ENCODE measurements at regions not wholly inside any gene's neighbourhood (a gene's known extent, or its start where the extent isn't known, plus 50 kb on each side); places are given as distances from the start of the nearest gene placed in this dataset.

DNA sequence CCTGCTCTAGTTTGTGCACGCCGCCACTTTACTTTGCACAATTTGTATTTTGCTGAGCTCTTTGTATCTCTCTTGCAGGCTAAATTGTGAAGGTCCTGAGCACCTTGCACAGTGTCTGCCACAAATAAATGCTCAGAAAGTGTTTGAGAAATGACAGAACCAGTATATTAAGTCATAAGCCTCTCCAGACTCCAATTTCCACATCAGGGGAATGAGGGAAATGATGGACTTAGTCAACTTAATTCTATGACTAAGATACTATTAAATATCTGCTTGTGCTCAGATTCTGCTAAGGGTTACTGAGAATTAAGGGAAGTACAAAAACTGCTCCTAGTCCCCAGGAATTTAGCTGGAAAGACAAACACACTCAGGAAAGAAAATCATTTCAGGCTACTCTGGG is 239.1 kb upstream of the SLC14A2 start:
- TF ChIP-seq CTCF (IDR thresholded peaks at IDR 0.05; ENCODE audit: borderline replicate concordance): no peak
- H3K4me1 ChIP-seq: no peaks in the 10 kb centered on the region
- intact Hi-C loops (cut with micrococcal nuclease): no loop called here

DNA sequence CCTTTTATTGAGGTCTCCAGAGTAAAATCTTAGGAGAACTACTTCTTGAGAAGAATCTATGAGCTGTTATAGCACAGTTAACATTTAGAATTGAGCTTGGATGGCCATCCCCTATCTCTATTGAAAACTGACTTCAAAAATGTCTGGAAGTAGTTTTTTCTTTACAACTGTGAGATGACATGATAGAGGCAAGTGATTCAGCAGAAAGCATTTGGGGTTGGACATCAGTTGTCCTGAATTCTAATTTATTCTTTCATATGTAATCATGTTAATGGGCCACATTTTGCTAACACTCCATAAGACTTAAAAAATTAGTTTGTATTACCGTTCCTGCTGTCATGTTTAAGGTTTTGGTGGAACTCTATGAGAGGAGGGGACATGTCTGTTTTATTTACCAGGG is 237.0 kb upstream of the SLC14A2 start:
- Histone ChIP-seq H3K4me3 (no peak overlapping the region), H3K4me1 (no peaks in the 10 kb centered on the region), H3K9me3 (replicated peaks) (no peaks in the 10 kb centered on the region), H3K27ac (replicated peaks) (no peak overlapping the region), H3K27me3 (ENCODE audit: low read depth) (peaks cover 61% of the 10 kb centered on the region), H3K36me3 (no peaks in the 10 kb centered on the region)
- intact Hi-C loops (cut with micrococcal nuclease): no loop called here
- no peak for TF ChIP-seq CTCF (IDR thresholded peaks at IDR 0.05; ENCODE audit: borderline replicate concordance)
- no peak for DNase-seq

More for the DNA sequence above, 239.1 kb upstream of the SLC14A2 start:
- peaks cover 47% of the 10 kb centered on the region for H3K27me3 ChIP-seq (ENCODE audit: low read depth)
- no peaks in the 10 kb centered on the region for H3K36me3 ChIP-seq
- DNase-seq: no peak
- H3K4me3 ChIP-seq: no peak overlapping the region
- no peak overlapping the region for H3K27ac ChIP-seq (replicated peaks)
- no peaks in the 10 kb centered on the region for H3K9me3 ChIP-seq (replicated peaks)

DNA sequence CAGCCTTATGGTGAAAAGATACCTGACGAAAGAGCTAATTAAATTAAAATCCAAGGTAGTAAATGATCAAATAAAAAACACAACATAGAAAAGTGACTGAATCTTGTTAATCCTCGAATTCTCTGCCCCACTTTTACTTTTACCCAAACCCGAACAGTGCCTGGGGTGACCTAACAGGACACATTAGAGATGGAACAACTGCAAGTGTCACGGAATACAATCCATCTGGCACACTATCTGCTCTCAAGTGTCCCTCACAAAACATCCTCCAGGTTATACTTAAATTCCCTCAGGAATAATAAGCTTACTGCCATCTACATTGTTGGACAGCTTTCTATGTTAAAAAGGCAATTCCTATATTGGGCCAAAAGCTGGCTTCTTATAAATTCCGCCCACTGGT is 236.3 kb upstream of the SLC14A2 start:
- intact Hi-C loops (cut with micrococcal nuclease): no loop called here
- H3K36me3 ChIP-seq: no peaks in the 10 kb centered on the region
- H3K4me3 ChIP-seq: no peak overlapping the region
- no peak overlapping the region for H3K27ac ChIP-seq (replicated peaks)
- DNase-seq: no peak
- TF ChIP-seq CTCF (IDR thresholded peaks at IDR 0.05; ENCODE audit: borderline replicate concordance): no peak
- H3K27me3 ChIP-seq (ENCODE audit: low read depth): peaks cover 68% of the 10 kb centered on the region
- H3K9me3 ChIP-seq (replicated peaks): no peaks in the 10 kb centered on the region
- no peaks in the 10 kb centered on the region for H3K4me1 ChIP-seq

GRCh38 chr18:45379903-45380302 is 235.4 kb upstream of the SLC14A2 start:
- no peaks in the 10 kb centered on the region for H3K36me3 ChIP-seq
- H3K27ac ChIP-seq (replicated peaks): no peak overlapping the region
- no peak overlapping the region for H3K4me3 ChIP-seq
- intact Hi-C loops (cut with micrococcal nuclease): no loop called here
- no peaks in the 10 kb centered on the region for H3K4me1 ChIP-seq
- no peak for DNase-seq
- no peak for TF ChIP-seq CTCF (IDR thresholded peaks at IDR 0.05; ENCODE audit: borderline replicate concordance)
- H3K27me3 ChIP-seq (ENCODE audit: low read depth): peaks cover 67% of the 10 kb centered on the region
- H3K9me3 ChIP-seq (replicated peaks): no peaks in the 10 kb centered on the region

DNA sequence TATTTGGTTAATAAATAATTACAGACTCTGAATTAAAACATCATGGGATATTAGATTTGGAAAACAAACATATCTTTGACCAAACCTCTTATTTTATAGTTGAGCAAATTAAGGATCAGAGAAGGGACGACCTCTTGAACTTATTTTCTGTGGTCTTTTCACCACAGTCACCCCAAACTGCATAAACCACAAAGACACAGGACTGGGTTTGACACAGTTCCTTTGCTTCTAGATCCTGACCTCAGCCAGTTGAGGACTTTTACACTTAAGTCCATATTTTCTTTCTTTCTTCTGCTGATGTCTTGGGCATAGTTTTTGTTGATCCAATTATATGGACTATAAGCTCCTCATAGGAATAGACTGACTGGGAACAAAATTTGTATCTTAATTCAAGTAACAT is 234.0 kb upstream of the SLC14A2 start:
- DNase-seq: no peak
- H3K9me3 ChIP-seq (replicated peaks): no peaks in the 10 kb centered on the region
- TF ChIP-seq CTCF (IDR thresholded peaks at IDR 0.05; ENCODE audit: borderline replicate concordance): no peak
- intact Hi-C loops (cut with micrococcal nuclease): no loop called here
- no peak overlapping the region for H3K27ac ChIP-seq (replicated peaks)
- no peaks in the 10 kb centered on the region for H3K4me1 ChIP-seq
- no peak overlapping the region for H3K4me3 ChIP-seq
- no peaks in the 10 kb centered on the region for H3K36me3 ChIP-seq
- H3K27me3 ChIP-seq (ENCODE audit: low read depth): peaks cover 67% of the 10 kb centered on the region

GRCh38 chr18:45383228-45383627 is 232.0 kb upstream of the SLC14A2 start:
- intact Hi-C loops (cut with micrococcal nuclease): no loop called here
- Histone ChIP-seq H3K4me3 (no peak overlapping the region), H3K36me3 (no peaks in the 10 kb centered on the region), H3K27ac (replicated peaks) (no peak overlapping the region), H3K9me3 (replicated peaks) (no peaks in the 10 kb centered on the region), H3K4me1 (no peaks in the 10 kb centered on the region), H3K27me3 (ENCODE audit: low read depth) (peaks cover 50% of the 10 kb centered on the region)
- DNase-seq: no peak
- no peak for TF ChIP-seq CTCF (IDR thresholded peaks at IDR 0.05; ENCODE audit: borderline replicate concordance)

Data from left ventricle myocardium inferior (tissue), 1 donor.